T-cell (primary cell): ENCODE measurements at regions not wholly inside any gene's neighbourhood (a gene's known extent, or its start where the extent isn't known, plus 50 kb on each side); places are given as distances from the start of the nearest gene placed in this dataset.

ENCODE experiments used
- ATAC-seq, 4 experiments: fragments of 200-7000 bp in 3 of 4; fragments of 150-1000 bp in 1 of 4; cut with Tn5 transposase; replicated peaks in 1 of 4; 1 replicate in 3 of 4; 2 replicates in 1 of 4; pipeline ENCODE4 v1.10.0; 2021; ENCODE audit warnings: moderate library complexity in 3 of 4, mild to moderate bottlenecking in 2 of 4, moderate number of reproducible peaks in 1 of 4
- CTCF ChIA-PET, 2 donors: fragments of 300-600 bp; sonication (Branson Sonifier 250); formaldehyde crosslinking; loops; one replicate each; lab custom pipeline; 2022; ENCODE audit warnings: antibody characterized with exemption in 2 of 2; lab: Charles Lee
- POLR2A ChIA-PET, 2 donors: fragments of 300-600 bp; sonication (Branson Sonifier 250); formaldehyde crosslinking; loops; one replicate each; lab custom pipeline; 2022; ENCODE audit warnings: antibody characterized with exemption in 2 of 2; lab: Charles Lee
- DNase-seq, 35 experiments: peaks; one replicate each; pipeline versions ENCODE4 v3.0.0 to v3.0.0-alpha.2; 2013 to 2023
- H3K27ac ChIP-seq: one replicate; pipeline ENCODE4 v1.5.1; 2013; ENCODE audit warnings: low read length
- H3K27me3 ChIP-seq, 2 experiments: replicated peaks in 1 of 2; 1 replicate in 1 of 2; 2 replicates in 1 of 2; pipeline versions ENCODE4 v1.6.1 to v1.7.0; 2013; ENCODE audit warnings: low read length in 1 of 2, mixed read lengths in 1 of 2; ENCODE audit not compliant: control insufficient read depth in 2 of 2, insufficient read depth in 2 of 2; ENCODE audit errors: extremely low read depth in 1 of 2
- H3K36me3 ChIP-seq, 2 donors: 1 replicate in 1 of 2; 2 replicates in 1 of 2; pipeline versions ENCODE4 v1.6.1 to v1.7.0; 2013; ENCODE audit warnings: low read length in 1 of 2; ENCODE audit not compliant: control insufficient read depth in 2 of 2, insufficient read depth in 1 of 2; ENCODE audit errors: extremely low read depth in 1 of 2
- H3K4me1 ChIP-seq, 2 experiments: 1 replicate in 1 of 2; 2 replicates in 1 of 2; pipeline versions ENCODE4 v1.6.1 to v1.7.0; 2013; ENCODE audit warnings: low read length in 2 of 2, mixed read lengths in 1 of 2; ENCODE audit not compliant: insufficient read depth in 2 of 2, control insufficient read depth in 1 of 2; ENCODE audit errors: extremely low read depth in 1 of 2
- H3K4me3 ChIP-seq, 2 donors: 1 replicate in 1 of 2; 2 replicates in 1 of 2; pipeline versions ENCODE4 v1.5.1 to v1.7.0; 2013; ENCODE audit warnings: mild to moderate bottlenecking in 2 of 2, low read length in 1 of 2, moderate library complexity in 1 of 2; ENCODE audit not compliant: control insufficient read depth in 1 of 2; ENCODE audit errors: extremely low read depth in 1 of 2
- H3K9me3 ChIP-seq: 2 replicates; pipeline ENCODE4 v1.7.0; 2013
- H3K27ac Mint-ChIP-seq, 2 donors: one replicate each; pipeline ENCODE4 v1.8.0; 2020 to 2021; ENCODE audit warnings: mild to moderate bottlenecking in 2 of 2, mixed read lengths in 2 of 2
- H3K27me3 Mint-ChIP-seq, 2 donors: one replicate each; pipeline ENCODE4 v1.8.0; 2021 to 2022; ENCODE audit warnings: mixed read lengths in 2 of 2
- H3K36me3 Mint-ChIP-seq: one replicate; pipeline ENCODE4 v1.8.0; 2021; ENCODE audit warnings: mixed read lengths
- H3K4me1 Mint-ChIP-seq, 3 donors: one replicate each; pipeline ENCODE4 v1.8.0; 2020 to 2022; ENCODE audit warnings: mixed read lengths in 3 of 3, mild to moderate bottlenecking in 1 of 3
- H3K4me3 Mint-ChIP-seq, 3 donors: one replicate each; pipeline ENCODE4 v1.8.0; 2020 to 2022; ENCODE audit warnings: mild to moderate bottlenecking in 3 of 3, mixed read lengths in 3 of 3, moderate library complexity in 3 of 3
- H3K9me3 Mint-ChIP-seq, 3 donors: one replicate each; pipeline ENCODE4 v1.8.0; 2020 to 2022; ENCODE audit warnings: mixed read lengths in 3 of 3
- WGBS: methylation state at CpG from one replicate; pipeline ENCODE4 v1.1.5; 2013; ENCODE audit warnings: missing lambda C conversion rate; ENCODE audit not compliant: insufficient coverage; 5-methylcytosine and 5-hydroxymethylcytosine counted together

DNA sequence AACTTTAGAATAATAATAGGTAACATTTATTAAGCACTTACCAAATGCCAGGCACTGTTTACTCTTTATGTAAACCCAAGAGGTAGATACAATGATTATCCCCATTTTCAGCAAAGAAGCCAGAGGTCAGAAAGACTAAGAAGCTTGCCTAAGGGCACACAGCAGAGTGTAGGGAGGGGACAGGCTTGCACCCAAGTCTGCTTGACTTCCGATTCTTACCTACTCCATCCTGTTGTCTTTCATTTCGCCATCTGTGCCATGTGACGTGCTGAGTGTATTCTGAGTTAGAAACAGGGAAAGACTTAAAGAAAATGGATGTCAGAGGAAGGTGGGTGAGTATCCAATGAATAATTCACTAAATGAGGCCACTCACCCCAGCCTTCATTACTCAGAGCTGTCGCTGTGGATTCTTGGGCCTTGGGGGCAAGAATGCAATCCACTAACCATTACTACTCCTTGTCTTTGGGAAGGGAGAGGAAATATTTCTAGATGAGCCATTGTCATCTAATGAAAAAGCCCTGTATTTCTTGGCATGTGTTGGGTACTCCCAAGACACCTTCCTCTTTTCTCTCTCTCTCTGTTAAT lies 76.4 kb upstream of the BCL11A start:
- Histone ChIP-seq H3K27ac (no peak overlapping the region), H3K27me3 (peaks cover 0 to 3% of the 10 kb centered on the region in 2 experiments), H3K9me3 (no peaks in the 10 kb centered on the region), H3K4me1 (no peaks in the 10 kb centered on the region), H3K36me3 (no peaks in the 10 kb centered on the region), H3K4me3 (no peak overlapping the region)
- no peaks in the 10 kb centered on the region for H3K4me1 Mint-ChIP-seq
- no peak overlapping the region for H3K4me3 Mint-ChIP-seq
- POLR2A ChIA-PET, result no interaction called here
- no CpG with 5 or more reads among the region's 4 CpGs for WGBS
- no peaks in the 10 kb centered on the region for H3K36me3 Mint-ChIP-seq
- no peak overlapping the region for H3K27ac Mint-ChIP-seq
- DNase-seq (no peak), ATAC-seq (no peak)
- no peaks in the 10 kb centered on the region for H3K9me3 Mint-ChIP-seq
- peaks cover 25 to 34% of the 10 kb centered on the region in 2 donors for H3K27me3 Mint-ChIP-seq
- CTCF ChIA-PET, result no interaction called here

DNA sequence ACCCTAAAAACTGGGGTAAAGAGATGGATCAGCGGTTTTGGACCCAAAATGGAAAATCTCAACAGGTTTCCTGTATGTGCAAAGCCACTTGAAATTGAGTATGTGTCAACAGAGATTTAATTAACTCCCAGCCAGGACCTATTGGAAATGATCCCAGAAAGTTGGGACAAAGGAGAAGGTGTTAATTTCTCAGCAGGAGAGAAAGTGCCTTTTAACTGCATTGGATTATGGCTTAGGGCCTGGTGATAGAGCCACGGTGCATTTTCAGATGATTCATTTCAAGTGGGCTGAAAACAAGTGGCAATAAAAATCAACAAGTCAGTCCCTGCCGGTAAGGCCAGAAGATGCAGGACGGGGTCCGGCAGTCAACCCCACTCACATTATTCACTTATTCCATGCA lies 80.2 kb upstream of the BCL11A start:
- Mint-ChIP-seq H3K9me3 (no peaks in the 10 kb centered on the region), H3K27ac (no peak overlapping the region)

DNA sequence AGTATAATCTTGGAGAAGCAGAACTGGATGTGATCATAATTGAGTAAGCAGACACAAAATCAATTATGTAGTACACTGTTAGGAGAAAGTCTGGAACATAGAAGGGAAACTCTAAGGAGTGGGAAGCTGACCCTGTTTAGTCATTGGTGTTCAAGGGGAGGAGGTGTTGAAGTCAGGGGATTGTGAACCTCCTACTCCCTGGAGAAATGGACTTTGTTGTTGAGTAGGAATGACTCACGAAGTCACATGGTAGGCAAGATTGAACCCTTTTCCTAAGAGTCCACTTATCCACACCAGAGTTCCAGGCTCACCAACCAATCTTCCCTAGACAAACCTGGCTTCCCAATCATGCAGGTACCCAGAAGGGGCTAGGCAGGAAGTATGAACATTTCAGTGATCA lies 81.0 kb upstream of the BCL11A start:
- no CpG with 5 or more reads among the region's 1 CpG for WGBS
- no peaks in the 10 kb centered on the region for H3K36me3 ChIP-seq
- Mint-ChIP-seq H3K27ac (no peak overlapping the region), H3K27me3 (peaks cover 15 to 24% of the 10 kb centered on the region in 2 donors), H3K4me3 (no peak overlapping the region), H3K4me1 (no peaks in the 10 kb centered on the region), H3K36me3 (no peaks in the 10 kb centered on the region), H3K9me3 (no peaks in the 10 kb centered on the region)
- CTCF ChIA-PET, result interaction anchor here in 1 of 2 donors (0.5 kb wide), 1 partner anchor 931 kb away, joined by 5 read pairs; no protein-coding TSS in a partner anchor
- no peak overlapping the region for H3K27ac ChIP-seq
- H3K4me1 ChIP-seq, result no peaks in the 10 kb centered on the region
- H3K4me3 ChIP-seq, result no peak overlapping the region
- H3K27me3 ChIP-seq, result peaks cover 0 to 9% of the 10 kb centered on the region in 2 experiments
- DNase-seq (no peak), ATAC-seq (no peak)
- POLR2A ChIA-PET, result no interaction called here
- no peaks in the 10 kb centered on the region for H3K9me3 ChIP-seq

More for the DNA sequence above, 80.2 kb upstream of the BCL11A start:
- ChIA-PET POLR2A (no interaction called here), CTCF (no interaction called here)
- Mint-ChIP-seq H3K36me3 (no peaks in the 10 kb centered on the region), H3K4me3 (no peak overlapping the region), H3K27me3 (peaks cover 19 to 32% of the 10 kb centered on the region in 2 donors), H3K4me1 (no peaks in the 10 kb centered on the region)
- Histone ChIP-seq H3K27me3 (peaks cover 0 to 4% of the 10 kb centered on the region in 2 experiments), H3K36me3 (no peaks in the 10 kb centered on the region), H3K9me3 (no peaks in the 10 kb centered on the region), H3K27ac (no peak overlapping the region), H3K4me1 (no peaks in the 10 kb centered on the region), H3K4me3 (no peak overlapping the region)
- DNase-seq (no peak), ATAC-seq (no peak)
- WGBS, result 83% methylated on average over 5 of the region's 5 CpGs

DNA sequence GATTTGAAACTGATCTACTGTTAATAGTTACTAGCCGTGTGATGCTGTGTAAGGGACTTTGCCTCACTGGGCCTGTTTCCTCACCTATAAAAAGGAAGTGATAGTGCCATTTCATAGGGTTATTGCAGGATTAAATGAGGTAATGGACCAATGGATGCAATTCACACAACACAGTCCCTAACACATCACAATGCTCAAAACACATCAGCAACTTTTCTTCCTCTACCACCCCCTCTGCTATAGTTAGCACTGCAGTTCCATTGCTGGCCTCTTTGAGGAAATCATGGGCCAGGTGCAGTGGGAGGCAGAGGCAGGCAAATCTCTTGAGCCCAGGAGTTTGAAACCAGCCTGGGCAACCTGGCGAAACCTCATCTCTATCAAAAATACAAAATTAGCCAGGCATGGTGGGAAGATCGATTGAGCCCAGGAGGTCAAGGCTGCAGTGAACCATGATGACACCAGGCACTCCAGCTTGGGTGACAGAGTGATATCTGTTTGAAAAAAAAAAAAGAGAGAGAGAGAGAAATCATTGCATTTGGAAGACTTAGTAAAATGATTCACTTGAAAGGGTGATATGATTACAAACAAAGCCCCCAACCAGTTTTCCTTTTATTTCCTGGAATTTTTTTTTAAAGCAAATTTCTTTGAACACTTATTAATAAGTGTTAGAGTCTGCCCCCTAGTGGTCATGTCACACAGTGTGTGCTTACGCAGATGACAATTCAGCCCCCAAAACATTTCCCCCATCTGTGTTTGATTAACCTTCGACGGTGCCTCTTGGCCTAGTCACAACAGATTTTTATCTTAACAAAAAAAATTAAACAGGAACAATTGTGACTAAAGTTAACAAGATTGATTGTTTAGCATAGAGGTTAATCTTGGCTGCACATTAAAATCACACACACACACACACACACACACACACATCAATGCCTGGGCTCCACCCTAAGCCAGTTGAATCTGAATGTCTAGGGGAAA lies 88.6 kb upstream of the BCL11A start:
- no peaks in the 10 kb centered on the region for H3K9me3 Mint-ChIP-seq
- DNase-seq, result peak in 16 of 35 experiments; percentile 1 to 64 (median 8)
- H3K27ac Mint-ChIP-seq, result no peak overlapping the region
- CTCF ChIA-PET, result interaction anchor here (0.6 to 0.7 kb wide), 4 partner anchors 11 to 238 kb away, joined by 3 read pairs; no protein-coding TSS in a partner anchor
- Histone ChIP-seq H3K36me3 (no peaks in the 10 kb centered on the region), H3K9me3 (no peaks in the 10 kb centered on the region), H3K4me3 (no peak overlapping the region), H3K27me3 (peaks cover 0 to 11% of the 10 kb centered on the region in 2 experiments), H3K27ac (no peak overlapping the region), H3K4me1 (no peaks in the 10 kb centered on the region)
- H3K4me1 Mint-ChIP-seq, result peaks cover 0 to 4% (median 2%) of the 10 kb centered on the region in 3 donors
- ATAC-seq, result no peak
- H3K36me3 Mint-ChIP-seq, result no peaks in the 10 kb centered on the region
- peaks cover 13 to 17% of the 10 kb centered on the region in 2 donors for H3K27me3 Mint-ChIP-seq
- POLR2A ChIA-PET, result no interaction called here
- no peak overlapping the region for H3K4me3 Mint-ChIP-seq
- WGBS, result no CpG with 5 or more reads among the region's 6 CpGs

DNA sequence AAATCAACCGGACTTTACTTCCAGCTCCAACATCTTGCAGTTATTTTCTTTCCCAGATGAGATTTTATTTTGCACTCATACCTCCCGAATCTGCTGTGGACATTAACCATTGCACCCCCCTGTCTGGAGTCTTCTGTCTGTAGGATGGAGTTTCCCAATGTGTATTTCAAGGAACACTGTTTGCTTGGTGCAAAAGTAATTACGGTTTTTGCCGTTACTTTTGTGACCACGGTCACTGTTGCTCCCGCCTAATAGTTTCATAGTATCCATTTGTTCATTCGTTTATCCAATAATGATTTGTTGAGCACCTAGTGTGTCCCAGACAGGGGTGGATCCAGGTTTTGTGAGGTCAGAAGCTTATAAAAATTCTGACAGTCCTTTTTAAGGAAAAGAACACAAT lies 90.3 kb upstream of the BCL11A start:
- ATAC-seq (no peak), DNase-seq (no peak)
- H3K4me1 Mint-ChIP-seq, result peaks cover 0 to 4% (median 2%) of the 10 kb centered on the region in 3 donors
- Histone ChIP-seq H3K9me3 (no peaks in the 10 kb centered on the region), H3K36me3 (no peaks in the 10 kb centered on the region), H3K27ac (no peak overlapping the region), H3K4me1 (no peaks in the 10 kb centered on the region), H3K4me3 (no peak overlapping the region), H3K27me3 (peaks cover 0 to 9% of the 10 kb centered on the region in 2 experiments)
- peaks cover 16% of the 10 kb centered on the region in 2 donors for H3K27me3 Mint-ChIP-seq
- H3K36me3 Mint-ChIP-seq, result no peaks in the 10 kb centered on the region
- ChIA-PET POLR2A (no interaction called here), CTCF (interaction anchor here in 1 of 2 donors (0.8 to 1.0 kb wide), 2 partner anchors 34 to 67 kb away, joined by 3 read pairs; no protein-coding TSS in a partner anchor)
- no peaks in the 10 kb centered on the region for H3K9me3 Mint-ChIP-seq
- H3K27ac Mint-ChIP-seq, result no peak overlapping the region
- WGBS, result 79% methylated on average over 6 of the region's 7 CpGs
- no peak overlapping the region for H3K4me3 Mint-ChIP-seq

DNA sequence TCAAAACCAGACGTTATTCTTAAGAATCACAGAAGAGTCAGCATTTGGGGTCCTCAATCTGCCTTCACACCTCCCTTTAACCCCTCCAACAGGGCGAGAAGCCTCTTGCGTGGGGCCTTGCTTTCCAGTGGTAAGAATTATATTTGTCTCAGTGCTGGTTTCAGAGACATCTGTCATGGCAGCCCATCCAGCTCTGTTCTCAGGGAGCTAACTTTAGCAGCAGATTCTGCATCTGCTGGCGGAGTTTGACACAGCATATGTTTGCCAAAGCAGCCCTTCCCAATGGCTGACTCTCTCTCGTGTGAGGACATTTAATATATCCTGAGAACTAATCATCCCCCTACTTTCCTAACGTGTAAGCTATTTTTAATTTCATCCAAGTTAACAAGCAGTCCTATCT lies 91.5 kb upstream of the BCL11A start:
- Histone ChIP-seq H3K36me3 (no peaks in the 10 kb centered on the region), H3K27me3 (peaks cover 0 to 6% of the 10 kb centered on the region in 2 experiments), H3K4me3 (no peak overlapping the region), H3K9me3 (no peaks in the 10 kb centered on the region), H3K27ac (no peak overlapping the region), H3K4me1 (no peaks in the 10 kb centered on the region)
- no peak for DNase-seq
- Mint-ChIP-seq H3K27me3 (peaks cover 16% of the 10 kb centered on the region in 2 donors), H3K36me3 (no peaks in the 10 kb centered on the region), H3K27ac (no peak overlapping the region), H3K4me1 (peaks cover 0 to 4% (median 2%) of the 10 kb centered on the region in 3 donors), H3K9me3 (no peaks in the 10 kb centered on the region), H3K4me3 (no peak overlapping the region)
- ChIA-PET CTCF (interaction anchor here in 1 of 2 donors (0.8 kb wide), 1 partner anchor 13 kb away, joined by 3 read pairs; no protein-coding TSS in a partner anchor), POLR2A (no interaction called here)
- ATAC-seq, result no peak
- 86% methylated on average over 2 of the region's 6 CpGs for WGBS
